ENCODE measurements at regions not wholly inside any gene's neighbourhood (a gene's known extent, or its start where the extent isn't known, plus 50 kb on each side); places are given as distances from the start of the nearest gene placed in this dataset.

DNA sequence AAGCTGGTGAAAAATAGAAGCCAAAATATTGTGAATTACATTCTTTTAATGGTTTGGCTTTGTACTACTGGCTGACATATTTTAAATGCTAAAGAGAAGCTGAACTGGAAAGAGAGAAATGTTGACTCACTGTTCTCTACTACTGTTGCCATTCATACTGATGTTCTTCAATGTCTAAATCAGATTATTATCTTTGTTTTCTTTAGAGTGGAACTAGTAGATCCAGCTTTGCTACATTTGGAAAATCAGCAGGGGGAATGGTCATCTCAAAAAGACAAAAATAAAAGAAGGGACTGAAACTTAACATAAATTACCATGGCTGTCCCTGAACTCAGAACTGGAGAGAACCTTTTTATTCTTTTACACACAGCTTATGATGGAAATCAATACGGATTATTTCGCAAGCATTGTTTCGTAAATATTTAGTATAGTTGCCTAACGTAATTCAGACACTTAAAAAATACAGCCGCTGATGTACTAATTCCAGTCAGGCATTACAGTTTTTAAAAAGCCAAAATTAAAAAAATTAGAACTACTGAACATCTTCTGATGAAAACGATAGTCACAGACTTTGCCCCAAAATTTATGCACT, 76.3 kb upstream of the OTX2 start:
- no peak for FAIRE-seq
- Histone ChIP-seq H3K9ac (ENCODE audit: control insufficient read depth, extremely low read depth, insufficient read depth, low read length) (no peak overlapping the region), H3K9me3 (ENCODE audit: control insufficient read depth, low read depth, low read length) (no peaks in the 10 kb centered on the region), H2AFZ (ENCODE audit: control insufficient read depth, low read length) (no peak overlapping the region), H4K20me1 (ENCODE audit: control insufficient read depth, extremely low read depth, insufficient read depth, low read length) (no peaks in the 10 kb centered on the region), H3K27me3 (ENCODE audit: control insufficient read depth, extremely low read depth, insufficient read depth, low read length) (no peaks in the 10 kb centered on the region), H3K4me2 (ENCODE audit: control insufficient read depth, extremely low read depth, insufficient read depth, low read depth, low read length) (no peak overlapping the region), H3K79me2 (ENCODE audit: control insufficient read depth, insufficient read depth, low read length) (no peaks in the 10 kb centered on the region), H3K9me1 (ENCODE audit: control insufficient read depth, extremely low read depth, insufficient read depth, low read length) (no peaks in the 10 kb centered on the region), H3K36me3 (ENCODE audit: control insufficient read depth in 2 of 2, extremely low read depth in 1 of 2, insufficient read depth in 2 of 2, low read length in 2 of 2) (no peaks in the 10 kb centered on the region), H3K4me3 (ENCODE audit: control insufficient read depth in 2 of 3, extremely low read depth in 1 of 3, insufficient read depth in 2 of 3, low read depth in 1 of 3, low read length in 3 of 3) (no peak overlapping the region), H3K27ac (ENCODE audit: control insufficient read depth, insufficient read depth, low read length) (no peak overlapping the region), H3K4me1 (ENCODE audit: control insufficient read depth, extremely low read depth, insufficient read depth, low read length) (no peaks in the 10 kb centered on the region)
- no peak for DNase-seq (ENCODE audit: low read depth, low spot score)
- dilution Hi-C loops (cut with MboI; ENCODE audit: extremely low pct_ligation_motif_present, low sequenced_read_pairs): no loop called here
- no peak for TF ChIP-seq EZH2 (IDR thresholded peaks at IDR 0.05; ENCODE audit: low read length)
- TF ChIP-seq, protein P1, sequence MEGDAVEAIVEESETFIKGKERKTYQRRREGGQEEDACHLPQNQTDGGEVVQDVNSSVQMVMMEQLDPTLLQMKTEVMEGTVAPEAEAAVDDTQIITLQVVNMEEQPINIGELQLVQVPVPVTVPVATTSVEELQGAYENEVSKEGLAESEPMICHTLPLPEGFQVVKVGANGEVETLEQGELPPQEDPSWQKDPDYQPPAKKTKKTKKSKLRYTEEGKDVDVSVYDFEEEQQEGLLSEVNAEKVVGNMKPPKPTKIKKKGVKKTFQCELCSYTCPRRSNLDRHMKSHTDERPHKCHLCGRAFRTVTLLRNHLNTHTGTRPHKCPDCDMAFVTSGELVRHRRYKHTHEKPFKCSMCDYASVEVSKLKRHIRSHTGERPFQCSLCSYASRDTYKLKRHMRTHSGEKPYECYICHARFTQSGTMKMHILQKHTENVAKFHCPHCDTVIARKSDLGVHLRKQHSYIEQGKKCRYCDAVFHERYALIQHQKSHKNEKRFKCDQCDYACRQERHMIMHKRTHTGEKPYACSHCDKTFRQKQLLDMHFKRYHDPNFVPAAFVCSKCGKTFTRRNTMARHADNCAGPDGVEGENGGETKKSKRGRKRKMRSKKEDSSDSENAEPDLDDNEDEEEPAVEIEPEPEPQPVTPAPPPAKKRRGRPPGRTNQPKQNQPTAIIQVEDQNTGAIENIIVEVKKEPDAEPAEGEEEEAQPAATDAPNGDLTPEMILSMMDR (optimal IDR thresholded peaks at IDR 0.05 in 1 of 3, IDR thresholded peaks at IDR 0.05 in 1 of 3, conservative IDR thresholded peaks at IDR 0.05 in 1 of 3; ENCODE audit: extremely low read depth in 1 of 3, insufficient read depth in 2 of 3, low read length in 3 of 3): no peak

GRCh38 chr14:56885825-56886224, 75.5 kb upstream of the OTX2 start:
- Histone ChIP-seq H3K27me3 (ENCODE audit: control insufficient read depth, extremely low read depth, insufficient read depth, low read length) (no peaks in the 10 kb centered on the region), H3K79me2 (ENCODE audit: control insufficient read depth, insufficient read depth, low read length) (no peaks in the 10 kb centered on the region), H3K4me1 (ENCODE audit: control insufficient read depth, extremely low read depth, insufficient read depth, low read length) (no peaks in the 10 kb centered on the region), H3K9me3 (ENCODE audit: control insufficient read depth, low read depth, low read length) (no peaks in the 10 kb centered on the region), H3K27ac (ENCODE audit: control insufficient read depth, insufficient read depth, low read length) (no peak overlapping the region), H3K4me2 (ENCODE audit: control insufficient read depth, extremely low read depth, insufficient read depth, low read depth, low read length) (no peak overlapping the region), H3K4me3 (ENCODE audit: control insufficient read depth in 2 of 3, extremely low read depth in 1 of 3, insufficient read depth in 2 of 3, low read depth in 1 of 3, low read length in 3 of 3) (no peak overlapping the region), H3K36me3 (ENCODE audit: control insufficient read depth in 2 of 2, extremely low read depth in 1 of 2, insufficient read depth in 2 of 2, low read length in 2 of 2) (no peaks in the 10 kb centered on the region), H3K9ac (ENCODE audit: control insufficient read depth, extremely low read depth, insufficient read depth, low read length) (no peak overlapping the region), H4K20me1 (ENCODE audit: control insufficient read depth, extremely low read depth, insufficient read depth, low read length) (no peaks in the 10 kb centered on the region), H2AFZ (ENCODE audit: control insufficient read depth, low read length) (no peak overlapping the region), H3K9me1 (ENCODE audit: control insufficient read depth, extremely low read depth, insufficient read depth, low read length) (no peaks in the 10 kb centered on the region)
- TF ChIP-seq EZH2 (IDR thresholded peaks at IDR 0.05; ENCODE audit: low read length): no peak
- TF ChIP-seq, protein P1 (optimal IDR thresholded peaks at IDR 0.05 in 1 of 3, IDR thresholded peaks at IDR 0.05 in 1 of 3, conservative IDR thresholded peaks at IDR 0.05 in 1 of 3; ENCODE audit: extremely low read depth in 1 of 3, insufficient read depth in 2 of 3, low read length in 3 of 3): no peak
- dilution Hi-C loops (cut with MboI; ENCODE audit: extremely low pct_ligation_motif_present, low sequenced_read_pairs): no loop called here
- DNase-seq (ENCODE audit: low read depth, low spot score): no peak
- no peak for FAIRE-seq

All from keratinocyte (primary cell).